ENCODE measurements at regions not wholly inside any gene's neighbourhood (a gene's known extent, or its start where the extent isn't known, plus 50 kb on each side); places are given as distances from the start of the nearest gene placed in this dataset.
"Not testable (repeated sequence)": the region's sequence is repeated elsewhere in the genome, so short reads cannot be mapped to it uniquely, and the experiment has no call there.

DNA sequence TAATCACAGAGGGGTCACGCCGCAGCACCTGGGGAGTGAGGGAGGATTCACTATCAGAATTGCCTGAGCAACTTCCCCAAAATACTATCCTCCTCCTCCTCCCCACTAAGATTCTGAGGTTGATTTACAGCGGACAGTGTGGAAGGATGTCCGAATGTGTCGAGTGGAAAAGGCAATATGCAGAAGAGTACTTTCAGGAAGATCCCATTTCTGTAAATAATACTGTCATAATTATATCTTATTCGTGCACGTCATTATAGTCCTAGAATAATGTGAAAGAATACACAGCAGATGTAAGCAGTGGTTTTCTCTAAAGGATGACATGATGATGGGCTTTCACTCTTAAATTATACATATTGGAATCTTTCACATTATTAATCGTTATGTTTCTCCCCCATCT is 149.8 kb upstream of the NOCT start:
- Histone ChIP-seq H3K4me3 (ENCODE audit: low read length) (no peak overlapping the region), H3K36me3 (ENCODE audit: control insufficient read depth, insufficient read depth, low read length) (no peaks in the 10 kb centered on the region), H3K9me3 (ENCODE audit: control insufficient read depth, low read length) (no peaks in the 10 kb centered on the region), H3K27me3 (ENCODE audit: control insufficient read depth, insufficient read depth, low read length) (no peaks in the 10 kb centered on the region), H3K4me1 (ENCODE audit: control insufficient read depth, insufficient read depth, low read length) (no peaks in the 10 kb centered on the region), H3K9ac (ENCODE audit: low read length) (no peak overlapping the region)

DNA sequence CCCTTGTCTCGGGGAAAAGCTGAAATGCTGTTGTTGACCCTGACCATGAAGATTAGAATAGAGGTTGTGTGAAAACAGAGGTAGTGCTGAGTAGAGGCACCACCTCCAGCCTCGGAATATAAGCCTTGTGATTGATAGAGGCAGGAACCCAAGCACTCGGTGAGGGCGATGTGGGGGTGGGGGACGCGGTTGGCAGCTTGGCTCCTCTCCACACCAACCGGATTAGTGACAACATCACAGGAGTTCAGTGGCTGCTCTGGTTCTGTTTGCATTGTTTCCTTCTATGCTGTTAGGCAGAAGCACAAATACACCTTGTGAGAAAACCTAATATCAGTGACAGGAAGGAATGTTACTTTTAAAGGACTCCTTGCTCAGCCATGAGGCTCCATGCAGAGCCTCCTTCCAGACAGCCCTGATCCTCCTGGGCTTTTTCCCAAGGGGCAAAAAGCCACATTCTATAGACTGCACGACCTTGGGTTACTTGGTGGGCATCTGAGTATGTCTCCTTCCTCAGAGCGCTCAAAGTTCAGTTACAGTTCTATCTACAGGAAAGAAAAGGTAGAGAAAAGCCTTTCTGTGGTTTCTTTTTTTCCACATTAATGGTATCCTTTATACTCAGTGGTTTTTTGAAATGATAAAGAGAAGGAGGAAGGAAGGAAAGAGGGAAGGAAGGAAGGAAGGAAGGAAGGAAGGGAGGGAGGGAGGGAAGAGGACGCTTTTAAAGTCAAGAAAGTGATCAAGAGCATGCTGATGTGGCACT is 150.4 kb upstream of the NOCT start:
- no peaks in the 10 kb centered on the region for H3K4me1 ChIP-seq (ENCODE audit: control insufficient read depth, insufficient read depth, low read length)
- no peaks in the 10 kb centered on the region for H3K9me3 ChIP-seq (ENCODE audit: control insufficient read depth, low read length)
- H3K27me3 ChIP-seq (ENCODE audit: control insufficient read depth, insufficient read depth, low read length): no peaks in the 10 kb centered on the region
- H3K4me3 ChIP-seq (ENCODE audit: low read length): no peak overlapping the region
- H3K36me3 ChIP-seq (ENCODE audit: control insufficient read depth, insufficient read depth, low read length): no peaks in the 10 kb centered on the region
- no peak overlapping the region for H3K9ac ChIP-seq (ENCODE audit: low read length)

DNA sequence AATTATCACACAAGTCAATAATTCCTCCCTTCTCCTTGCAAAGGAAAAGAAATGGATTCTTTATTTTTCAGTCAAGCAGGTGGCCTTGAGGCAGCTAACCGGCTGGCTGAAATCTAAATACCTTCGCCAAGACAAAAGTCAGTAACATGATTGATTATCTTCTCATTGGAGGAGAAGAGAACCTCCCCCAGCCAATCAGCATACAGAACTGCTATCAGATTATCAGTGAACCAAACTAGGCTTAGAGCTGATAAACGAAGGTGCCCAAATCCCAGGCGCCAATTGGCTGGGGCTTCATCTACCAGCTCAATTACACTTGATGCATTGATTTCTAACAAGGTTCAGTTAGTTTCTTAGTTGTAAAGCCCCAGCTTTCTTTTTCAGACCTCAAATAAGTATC is 152.4 kb upstream of the NOCT start:
- H3K36me3 ChIP-seq (ENCODE audit: control insufficient read depth, insufficient read depth, low read length): no peaks in the 10 kb centered on the region
- H3K9me3 ChIP-seq (ENCODE audit: control insufficient read depth, low read length): no peaks in the 10 kb centered on the region
- H3K4me1 ChIP-seq (ENCODE audit: control insufficient read depth, insufficient read depth, low read length): peaks cover 10% of the 10 kb centered on the region
- no peak overlapping the region for H3K4me3 ChIP-seq (ENCODE audit: low read length)
- no peak overlapping the region for H3K9ac ChIP-seq (ENCODE audit: low read length)
- H3K27me3 ChIP-seq (ENCODE audit: control insufficient read depth, insufficient read depth, low read length): no peaks in the 10 kb centered on the region

DNA sequence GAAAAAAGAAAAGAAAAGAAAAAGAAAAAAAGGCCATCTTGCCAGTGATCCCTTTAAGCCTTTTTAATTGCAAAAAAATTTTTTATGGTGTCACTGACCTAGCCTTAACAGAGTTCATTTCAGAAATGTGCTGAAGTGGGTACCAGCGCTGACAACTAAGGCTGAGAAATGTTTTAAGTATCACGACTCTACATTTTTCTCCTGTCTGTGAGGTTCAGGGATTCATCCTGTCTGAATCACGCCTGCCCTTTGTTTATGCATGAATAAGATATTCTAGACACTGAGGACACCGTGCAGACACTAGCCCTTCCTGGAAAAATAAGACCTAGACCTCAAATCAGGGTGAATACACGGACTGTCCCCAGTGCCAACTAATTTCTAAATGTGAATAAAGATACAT is 154.4 kb upstream of the NOCT start:
- H3K9me3 ChIP-seq (ENCODE audit: control insufficient read depth, low read length): no peaks in the 10 kb centered on the region
- H3K4me1 ChIP-seq (ENCODE audit: control insufficient read depth, insufficient read depth, low read length): peaks cover 10% of the 10 kb centered on the region

DNA sequence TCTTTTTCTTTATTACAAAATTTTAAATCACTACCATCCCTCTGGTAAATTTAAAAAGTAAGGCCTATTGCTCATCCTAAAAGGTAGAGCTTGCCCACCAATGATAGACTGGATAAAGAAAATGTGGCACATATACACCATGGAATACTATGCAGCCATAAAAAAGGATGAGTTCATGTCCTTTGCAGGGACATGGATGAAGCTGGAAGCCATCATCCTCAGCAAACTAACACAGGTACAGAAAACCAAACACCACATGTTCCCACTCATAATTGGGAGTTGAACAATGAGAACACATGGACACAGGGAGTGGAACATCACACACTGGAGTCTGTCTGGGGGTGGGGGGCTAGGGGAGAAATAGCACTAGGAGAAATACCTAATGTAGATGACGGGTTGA is 155.2 kb upstream of the NOCT start:
- not testable (repeated sequence) for H3K9ac ChIP-seq (ENCODE audit: low read length); H3K36me3 ChIP-seq (ENCODE audit: control insufficient read depth, insufficient read depth, low read length); H3K9me3 ChIP-seq (ENCODE audit: control insufficient read depth, low read length); H3K27me3 ChIP-seq (ENCODE audit: control insufficient read depth, insufficient read depth, low read length); H3K4me3 ChIP-seq (ENCODE audit: low read length)
- peaks cover 10% of the 10 kb centered on the region for H3K4me1 ChIP-seq (ENCODE audit: control insufficient read depth, insufficient read depth, low read length)

More for the DNA sequence above, 154.4 kb upstream of the NOCT start:
- Histone ChIP-seq H3K36me3 (ENCODE audit: control insufficient read depth, insufficient read depth, low read length) (no peaks in the 10 kb centered on the region), H3K4me3 (ENCODE audit: low read length) (no peak overlapping the region), H3K9ac (ENCODE audit: low read length) (no peak overlapping the region), H3K27me3 (ENCODE audit: control insufficient read depth, insufficient read depth, low read length) (no peaks in the 10 kb centered on the region)

DNA sequence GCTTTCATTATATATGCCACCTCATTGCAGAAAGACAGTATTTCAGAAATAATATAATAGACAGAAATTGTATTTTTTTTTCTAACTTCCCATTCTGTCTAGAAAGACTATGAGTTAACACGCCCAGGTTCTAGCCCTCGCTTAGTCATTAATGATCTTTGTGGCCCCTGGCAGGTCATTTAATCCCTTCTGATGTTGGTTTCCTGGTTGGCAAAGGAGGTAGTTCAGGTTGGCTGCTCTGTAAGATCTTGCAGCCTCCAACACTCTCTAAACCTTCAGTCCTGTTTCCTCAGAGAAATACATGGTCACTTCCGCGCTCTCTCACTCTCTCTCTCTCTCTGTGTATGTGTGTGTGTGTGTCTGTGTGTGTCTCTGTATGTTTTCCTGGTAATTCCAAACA is 156.3 kb upstream of the NOCT start:
- peaks cover 10% of the 10 kb centered on the region for H3K4me1 ChIP-seq (ENCODE audit: control insufficient read depth, insufficient read depth, low read length)
- no peaks in the 10 kb centered on the region for H3K27me3 ChIP-seq (ENCODE audit: control insufficient read depth, insufficient read depth, low read length)
- no peak overlapping the region for H3K4me3 ChIP-seq (ENCODE audit: low read length)
- H3K9me3 ChIP-seq (ENCODE audit: control insufficient read depth, low read length): no peaks in the 10 kb centered on the region
- H3K36me3 ChIP-seq (ENCODE audit: control insufficient read depth, insufficient read depth, low read length): no peaks in the 10 kb centered on the region
- H3K9ac ChIP-seq (ENCODE audit: low read length): no peak overlapping the region

DNA sequence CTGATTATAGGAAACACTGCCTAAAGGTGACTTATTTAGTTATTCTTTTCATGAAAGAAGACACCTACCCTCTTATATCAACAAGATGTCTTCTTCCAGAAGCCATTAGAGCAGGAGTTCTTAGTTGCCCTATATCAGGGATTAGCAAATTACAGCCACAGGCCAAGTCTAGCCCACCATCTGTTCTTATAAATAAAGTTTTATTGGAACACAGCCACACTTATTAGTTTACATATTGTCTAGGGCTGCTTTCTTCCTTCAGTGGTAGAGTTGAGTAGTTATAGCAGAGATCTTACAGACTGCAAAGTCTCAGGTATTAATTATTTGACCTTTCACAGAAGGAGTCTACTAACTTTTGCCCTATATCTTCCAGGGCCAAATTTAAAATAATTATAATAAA is 157.2 kb upstream of the NOCT start:
- Histone ChIP-seq H3K9me3 (ENCODE audit: control insufficient read depth, low read length) (no peaks in the 10 kb centered on the region), H3K36me3 (ENCODE audit: control insufficient read depth, insufficient read depth, low read length) (no peaks in the 10 kb centered on the region), H3K4me3 (ENCODE audit: low read length) (no peak overlapping the region), H3K9ac (ENCODE audit: low read length) (no peak overlapping the region), H3K4me1 (ENCODE audit: control insufficient read depth, insufficient read depth, low read length) (peaks cover 10% of the 10 kb centered on the region), H3K27me3 (ENCODE audit: control insufficient read depth, insufficient read depth, low read length) (no peaks in the 10 kb centered on the region)

DNA sequence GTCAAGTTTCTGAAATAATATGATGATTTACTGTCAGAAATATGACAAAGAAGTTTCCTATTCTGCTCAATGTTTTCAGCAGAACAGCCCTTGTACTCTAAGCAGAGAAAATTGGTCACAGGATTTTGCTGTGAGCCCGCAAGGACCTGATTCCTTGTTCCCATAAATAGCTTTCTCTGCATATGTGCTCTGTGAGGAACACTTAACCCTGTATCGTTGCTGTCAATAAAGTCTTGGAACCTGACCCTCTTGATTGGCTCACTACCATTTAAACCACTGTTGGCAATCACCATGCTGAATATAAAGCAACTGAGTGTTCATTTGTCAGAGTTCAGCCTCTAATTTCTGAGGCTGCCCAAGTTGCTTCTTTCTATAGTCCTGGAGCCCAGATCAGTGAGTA is 158.2 kb upstream of the NOCT start:
- no peak overlapping the region for H3K9ac ChIP-seq (ENCODE audit: low read length)
- peaks cover 10% of the 10 kb centered on the region for H3K4me1 ChIP-seq (ENCODE audit: control insufficient read depth, insufficient read depth, low read length)
- no peak overlapping the region for H3K4me3 ChIP-seq (ENCODE audit: low read length)
- H3K9me3 ChIP-seq (ENCODE audit: control insufficient read depth, low read length): no peaks in the 10 kb centered on the region
- H3K27me3 ChIP-seq (ENCODE audit: control insufficient read depth, insufficient read depth, low read length): no peaks in the 10 kb centered on the region
- H3K36me3 ChIP-seq (ENCODE audit: control insufficient read depth, insufficient read depth, low read length): no peaks in the 10 kb centered on the region

DNA sequence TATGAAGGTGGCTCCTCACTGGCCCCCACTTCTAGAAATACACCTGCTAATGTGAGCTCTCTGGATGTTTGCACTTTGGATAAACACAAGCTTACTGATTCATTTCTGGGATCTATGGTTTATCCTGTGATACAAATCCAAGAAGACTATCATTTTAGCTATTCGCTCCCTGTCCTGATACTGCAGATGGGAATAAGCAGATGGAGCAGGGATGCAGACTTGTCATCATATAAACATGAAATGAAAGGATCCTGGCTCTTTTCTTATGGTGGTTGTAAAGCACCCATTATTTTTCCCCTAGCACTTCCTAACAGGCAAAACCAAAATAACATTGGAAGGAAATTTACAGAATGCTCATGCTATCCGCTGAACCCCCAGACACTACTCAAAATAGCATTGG is 162.9 kb upstream of the NOCT start:
- H3K27me3 ChIP-seq (ENCODE audit: control insufficient read depth, insufficient read depth, low read length): peaks cover 5% of the 10 kb centered on the region
- H3K4me1 ChIP-seq (ENCODE audit: control insufficient read depth, insufficient read depth, low read length): peaks cover 5% of the 10 kb centered on the region
- no peaks in the 10 kb centered on the region for H3K36me3 ChIP-seq (ENCODE audit: control insufficient read depth, insufficient read depth, low read length)
- no peak overlapping the region for H3K9ac ChIP-seq (ENCODE audit: low read length)
- no peak overlapping the region for H3K4me3 ChIP-seq (ENCODE audit: low read length)
- no peaks in the 10 kb centered on the region for H3K9me3 ChIP-seq (ENCODE audit: control insufficient read depth, low read length)

DNA sequence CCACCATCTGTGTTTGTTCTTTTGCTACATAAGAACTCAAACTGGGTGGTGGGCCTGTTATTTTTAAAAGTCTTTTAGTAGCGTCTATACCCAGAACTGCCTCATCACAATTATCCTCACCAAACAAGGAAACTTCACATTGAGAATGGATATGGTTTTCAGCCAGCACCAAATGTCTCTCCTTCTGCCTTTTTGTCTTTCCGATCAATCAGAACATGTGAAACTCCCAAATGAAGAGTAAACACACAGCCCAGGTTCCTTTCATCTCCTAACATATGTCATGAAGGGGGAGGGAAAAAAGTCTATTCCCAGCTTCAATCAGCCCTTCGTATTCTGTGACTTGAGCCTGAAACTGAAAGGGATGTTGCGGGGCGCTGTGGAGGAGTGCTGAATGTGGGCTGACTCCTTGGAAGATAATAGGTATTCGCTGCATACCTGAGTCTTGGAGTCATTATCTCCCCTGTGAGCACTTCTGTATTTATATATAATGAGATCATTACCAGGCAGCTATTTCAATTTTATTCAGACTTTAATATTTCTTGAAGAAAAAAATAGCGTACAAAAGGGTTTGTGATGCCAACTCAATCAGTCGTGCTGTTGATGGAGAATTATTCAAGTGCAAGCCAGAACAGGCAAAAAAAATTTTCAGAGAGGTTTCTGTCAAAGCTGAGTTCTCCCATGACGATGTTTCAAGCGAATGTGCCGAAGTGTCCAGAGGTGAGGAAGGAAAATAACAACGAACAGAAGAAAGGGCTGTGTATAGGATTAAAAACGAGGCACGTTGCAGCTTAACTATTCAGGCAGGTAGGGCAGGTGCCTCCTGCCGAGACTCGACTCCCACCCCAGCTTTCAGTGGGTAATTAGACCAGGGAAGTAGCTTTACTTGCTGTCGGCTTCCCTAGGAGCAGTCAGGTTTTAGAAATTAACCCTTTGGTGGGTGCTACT is 163.9 kb upstream of the NOCT start:
- Histone ChIP-seq H3K27me3 (ENCODE audit: control insufficient read depth, insufficient read depth, low read length) (peaks cover 5% of the 10 kb centered on the region), H3K9me3 (ENCODE audit: control insufficient read depth, low read length) (no peaks in the 10 kb centered on the region), H3K4me1 (ENCODE audit: control insufficient read depth, insufficient read depth, low read length) (peaks cover 5% of the 10 kb centered on the region), H3K36me3 (ENCODE audit: control insufficient read depth, insufficient read depth, low read length) (no peaks in the 10 kb centered on the region), H3K9ac (ENCODE audit: low read length) (peak overlapping the region; percentile 47), H3K4me3 (ENCODE audit: low read length) (no peak overlapping the region)

DNA sequence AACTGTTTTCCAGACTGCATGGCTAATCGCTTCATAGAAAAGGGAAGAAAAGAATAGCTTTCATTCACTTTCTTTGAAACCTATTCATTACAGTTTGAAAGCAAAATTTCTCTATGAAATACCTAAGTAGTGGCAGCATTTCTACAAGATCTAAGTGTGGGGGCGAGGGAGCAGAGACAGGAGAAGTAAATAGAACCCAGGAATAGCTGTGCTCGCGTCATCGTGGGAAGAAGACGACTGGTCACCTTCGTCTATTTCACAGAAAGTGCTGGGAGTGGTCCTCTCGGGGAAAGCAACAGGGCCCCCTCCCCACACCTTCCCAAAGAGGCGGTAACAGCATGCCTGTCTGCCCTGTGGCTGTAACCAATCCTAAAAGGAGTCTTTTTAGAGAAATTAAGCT is 169.9 kb upstream of the NOCT start:
- Histone ChIP-seq H3K36me3 (ENCODE audit: control insufficient read depth, insufficient read depth, low read length) (no peaks in the 10 kb centered on the region), H3K27me3 (ENCODE audit: control insufficient read depth, insufficient read depth, low read length) (no peaks in the 10 kb centered on the region), H3K9ac (ENCODE audit: low read length) (no peak overlapping the region), H3K4me1 (ENCODE audit: control insufficient read depth, insufficient read depth, low read length) (no peaks in the 10 kb centered on the region), H3K9me3 (ENCODE audit: control insufficient read depth, low read length) (no peaks in the 10 kb centered on the region), H3K4me3 (ENCODE audit: low read length) (no peak overlapping the region)

DNA sequence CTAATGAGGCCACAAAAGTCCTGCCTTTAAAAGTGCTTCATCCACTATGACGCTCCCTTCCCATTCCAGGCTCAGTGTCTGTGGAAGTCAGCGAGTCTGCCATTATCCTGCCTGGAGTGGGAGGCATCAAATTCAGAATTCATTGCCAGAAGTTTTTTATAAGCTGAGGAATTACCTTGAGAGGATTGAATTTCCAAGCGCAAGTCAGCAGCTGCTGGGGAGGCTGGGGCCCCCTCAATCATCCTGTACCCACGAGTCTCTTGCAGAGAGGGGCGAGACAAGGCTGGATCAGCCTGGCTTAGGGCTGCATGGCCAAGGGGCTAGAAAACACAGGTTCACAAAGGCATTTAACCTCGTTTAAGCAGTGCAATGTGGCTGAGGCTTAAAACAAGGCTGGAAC is 170.5 kb upstream of the NOCT start:
- Histone ChIP-seq H3K4me1 (ENCODE audit: control insufficient read depth, insufficient read depth, low read length) (no peaks in the 10 kb centered on the region), H3K9me3 (ENCODE audit: control insufficient read depth, low read length) (no peaks in the 10 kb centered on the region), H3K27me3 (ENCODE audit: control insufficient read depth, insufficient read depth, low read length) (no peaks in the 10 kb centered on the region), H3K36me3 (ENCODE audit: control insufficient read depth, insufficient read depth, low read length) (no peaks in the 10 kb centered on the region), H3K4me3 (ENCODE audit: low read length) (no peak overlapping the region), H3K9ac (ENCODE audit: low read length) (no peak overlapping the region)
